Caki2 (cell line): ENCODE measurements at regions not wholly inside any gene's neighbourhood (a gene's known extent, or its start where the extent isn't known, plus 50 kb on each side); places are given as distances from the start of the nearest gene placed in this dataset.

Experiments used
- DNase-seq: peaks from one replicate; pipeline ENCODE4 v3.0.0-alpha.2; 2015; ENCODE audit warnings: low read depth
- in situ Hi-C: cut with HindIII; loops from 2 replicates; pipeline ENCODE4 v1.10.0; 2016; ENCODE audit warnings: low sequenced_read_pairs, low pct_unique_long_range_greater_than_20kb, mixed read lengths

- DNase-seq, result peak; percentile 31
- in situ Hi-C loops, result no loop called here
Measured at GRCh38 chr9:81492710-81493447, 196.5 kb downstream of the TLE1 start.

GRCh38 chr9:81490605-81491331 is 198.6 kb downstream of the TLE1 start:
- DNase-seq, result peak; percentile 65
- in situ Hi-C loops, result no loop called here

GRCh38 chr9:81489046-81489445 is 200.3 kb downstream of the TLE1 start:
- DNase-seq, result no peak
- in situ Hi-C loops, result no loop called here

GRCh38 chr9:81480828-81481604 is 208.3 kb downstream of the TLE1 start:
- DNase-seq, result no peak
- in situ Hi-C loops, result no loop called here

GRCh38 chr9:81479573-81479972 is 209.8 kb downstream of the TLE1 start:
- in situ Hi-C loops, result no loop called here
- DNase-seq, result no peak

- in situ Hi-C loops, result no loop called here
- no peak for DNase-seq
Measured at GRCh38 chr9:81477669-81478068, 211.7 kb downstream of the TLE1 start.

- in situ Hi-C loops, result no loop called here
Measured at GRCh38 chr9:81476813-81477490, 212.4 kb downstream of the TLE1 start.

GRCh38 chr9:81474792-81475191 is 214.6 kb downstream of the TLE1 start:
- no peak for DNase-seq
- in situ Hi-C loops, result no loop called here

More at GRCh38 chr9:81476813-81477490, 212.4 kb downstream of the TLE1 start:
- DNase-seq, result no peak

GRCh38 chr9:81474125-81474524 is 215.2 kb downstream of the TLE1 start:
- in situ Hi-C loops, result no loop called here
- DNase-seq, result no peak

GRCh38 chr9:81473708-81474107 is 215.6 kb downstream of the TLE1 start:
- no peak for DNase-seq
- in situ Hi-C loops, result no loop called here

GRCh38 chr9:81473206-81473605 is 216.1 kb downstream of the TLE1 start:
- in situ Hi-C loops, result no loop called here
- DNase-seq, result no peak

- DNase-seq, result no peak
- in situ Hi-C loops, result no loop called here
Measured at GRCh38 chr9:81472701-81473100, 216.6 kb downstream of the TLE1 start.

- in situ Hi-C loops, result no loop called here
- no peak for DNase-seq
Measured at GRCh38 chr9:81470864-81471263, 218.5 kb downstream of the TLE1 start.

GRCh38 chr9:81468084-81468595 is 221.2 kb downstream of the TLE1 start:
- in situ Hi-C loops, result no loop called here
- no peak for DNase-seq

- no peak for DNase-seq
Measured at GRCh38 chr9:81466981-81467380, 222.4 kb downstream of the TLE1 start.

GRCh38 chr9:81465468-81466011 is 223.8 kb downstream of the TLE1 start:
- no peak for DNase-seq
- in situ Hi-C loops, result no loop called here

More at GRCh38 chr9:81466981-81467380, 222.4 kb downstream of the TLE1 start:
- in situ Hi-C loops, result no loop called here

- no peak for DNase-seq
- in situ Hi-C loops, result no loop called here
Measured at GRCh38 chr9:81462801-81463200, 226.5 kb downstream of the TLE1 start.

GRCh38 chr9:81461196-81461595 is 228.2 kb downstream of the TLE1 start:
- DNase-seq, result no peak
- in situ Hi-C loops, result no loop called here
